GM21515 (cell line): ENCODE measurements at regions not wholly inside any gene's neighbourhood (a gene's known extent, or its start where the extent isn't known, plus 50 kb on each side); places are given as distances from the start of the nearest gene placed in this dataset.
"Not testable (repeated sequence)": the region's sequence is repeated elsewhere in the genome, so short reads cannot be mapped to it uniquely, and the experiment has no call there.

Experiments
- ATAC-seq: cut with Tn5 transposase; IDR thresholded peaks from one replicate; pipeline ENCODE4 v1.9.1; 2021; ENCODE audit not compliant: unreplicated experiment

DNA sequence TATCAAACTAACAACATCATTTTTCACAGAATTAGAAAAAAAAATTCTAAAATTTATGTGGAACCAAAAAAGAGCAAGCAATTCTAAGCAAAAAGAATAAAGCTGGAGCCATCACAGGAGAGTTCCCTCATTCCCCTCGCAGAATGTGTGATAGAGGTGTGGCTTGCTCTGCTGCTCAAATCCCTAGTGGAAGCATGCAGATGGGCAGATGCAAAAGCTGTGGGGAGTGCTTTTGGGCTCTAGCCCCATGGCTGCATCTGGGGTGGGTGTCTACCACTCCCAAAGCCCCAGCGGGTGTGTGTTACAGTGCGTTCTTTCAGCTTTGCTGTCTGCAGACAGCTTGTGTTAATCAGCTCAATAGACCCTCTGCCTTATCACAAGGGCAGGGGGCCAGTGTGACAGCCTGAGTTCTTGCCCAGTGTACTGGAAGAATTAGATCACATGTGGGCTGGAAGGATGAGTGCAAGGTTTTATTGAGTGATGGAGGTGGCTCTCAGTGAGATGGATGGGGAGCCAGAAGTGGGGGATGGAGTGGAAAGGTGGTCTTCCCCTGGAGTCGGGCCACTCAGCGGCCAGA is 575.9 kb upstream of the LRRN3 start:
- not testable (repeated sequence) for ATAC-seq

DNA sequence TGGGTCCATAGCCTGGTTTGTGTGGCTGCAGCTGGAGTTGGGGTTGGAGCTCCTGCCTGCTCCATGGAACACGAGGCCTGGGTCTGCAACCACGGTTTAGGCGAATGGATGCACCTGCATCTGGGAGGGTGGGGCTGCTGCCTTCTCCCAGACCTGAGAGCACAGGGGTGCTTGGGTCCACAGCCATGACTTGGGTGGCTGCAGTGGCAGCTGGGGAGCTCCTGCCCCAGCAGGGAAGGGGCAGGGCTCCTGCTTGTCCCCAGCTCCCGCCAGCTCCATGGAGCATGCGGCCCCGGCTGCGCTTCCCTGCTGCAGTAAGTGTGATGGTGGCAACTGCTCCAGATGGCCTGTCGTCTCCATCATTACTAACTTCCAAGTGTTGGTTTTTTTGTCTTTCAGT is 571.1 kb upstream of the LRRN3 start:
- no peak for ATAC-seq

DNA sequence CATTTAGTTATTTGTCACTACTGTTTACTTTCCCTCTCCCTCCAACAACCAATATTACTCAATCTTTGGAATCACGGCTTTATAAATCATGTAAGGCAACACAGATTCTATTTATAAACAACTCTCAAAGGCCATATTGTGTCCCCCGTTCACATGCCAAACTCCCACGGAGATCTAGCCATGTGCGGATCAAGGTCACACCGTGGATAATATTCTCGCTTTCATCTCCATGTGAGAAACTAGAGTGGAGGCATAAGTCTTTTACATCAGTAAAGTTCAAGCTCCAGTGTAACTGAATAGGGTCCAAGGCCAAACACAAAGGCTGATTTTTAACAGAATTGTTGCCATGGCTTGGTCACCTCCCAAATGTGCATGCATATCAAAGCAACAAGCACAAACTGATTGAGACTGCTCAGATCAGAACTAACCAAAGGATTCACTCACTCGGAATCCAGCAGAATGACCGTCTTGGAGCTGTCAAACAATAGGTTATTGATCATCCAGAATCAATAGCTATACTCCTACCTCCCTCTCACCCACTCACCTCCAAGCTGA is 569.5 kb upstream of the LRRN3 start:
- ATAC-seq = no peak

DNA sequence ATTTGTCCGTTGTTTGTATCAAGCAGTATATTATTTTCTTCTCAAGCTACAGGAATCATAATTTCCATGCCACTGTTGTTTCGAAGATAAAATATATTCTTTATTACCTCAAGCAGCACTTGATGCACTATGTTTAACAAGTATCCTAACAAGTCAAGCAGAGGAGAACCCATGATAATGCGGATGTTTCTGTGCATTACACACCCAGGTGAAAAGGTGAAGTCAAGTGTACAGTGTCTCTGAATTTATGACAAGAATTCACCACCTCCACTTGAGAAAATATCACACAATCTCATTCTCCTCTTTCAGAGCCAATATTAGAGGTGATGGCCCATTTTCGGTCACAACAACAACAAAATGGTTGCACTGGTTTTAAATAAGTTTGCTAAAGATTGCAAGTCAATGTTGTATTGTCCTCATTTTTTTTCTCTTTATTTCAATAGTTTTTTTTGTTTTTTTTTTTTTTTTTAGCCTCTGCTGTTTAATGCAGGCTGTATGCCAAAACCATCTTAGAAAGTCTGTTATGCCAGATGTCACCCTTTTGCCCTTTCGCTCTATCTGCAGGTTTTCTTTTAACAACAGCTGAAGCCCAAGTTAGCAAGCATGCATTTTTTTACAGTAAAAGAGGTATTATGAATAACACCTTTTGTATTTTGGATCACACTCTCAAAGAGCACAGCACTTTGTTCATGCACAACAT is 568.7 kb upstream of the LRRN3 start:
- no peak for ATAC-seq

DNA sequence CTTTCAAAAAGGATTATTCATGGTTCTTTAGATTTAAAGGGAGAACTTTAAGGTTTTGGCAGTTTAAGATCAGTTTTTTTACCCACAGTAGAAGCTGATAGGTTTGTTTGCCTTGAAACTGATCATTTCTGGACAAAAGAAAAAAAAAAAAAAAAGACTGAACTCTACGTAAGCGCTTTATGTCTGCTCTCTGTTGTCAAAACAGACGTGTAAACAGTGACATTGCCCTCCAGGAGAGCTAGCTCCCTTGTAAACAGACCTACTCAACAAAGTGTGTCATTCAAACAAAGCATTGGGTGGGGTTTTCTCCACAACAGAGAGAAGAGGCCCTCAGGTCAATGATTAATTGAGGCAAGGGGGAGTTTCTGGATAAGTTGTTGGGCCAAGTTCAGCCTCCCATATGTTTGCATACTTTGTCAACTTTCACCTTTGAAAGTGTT is 568.1 kb upstream of the LRRN3 start:
- no peak for ATAC-seq

DNA sequence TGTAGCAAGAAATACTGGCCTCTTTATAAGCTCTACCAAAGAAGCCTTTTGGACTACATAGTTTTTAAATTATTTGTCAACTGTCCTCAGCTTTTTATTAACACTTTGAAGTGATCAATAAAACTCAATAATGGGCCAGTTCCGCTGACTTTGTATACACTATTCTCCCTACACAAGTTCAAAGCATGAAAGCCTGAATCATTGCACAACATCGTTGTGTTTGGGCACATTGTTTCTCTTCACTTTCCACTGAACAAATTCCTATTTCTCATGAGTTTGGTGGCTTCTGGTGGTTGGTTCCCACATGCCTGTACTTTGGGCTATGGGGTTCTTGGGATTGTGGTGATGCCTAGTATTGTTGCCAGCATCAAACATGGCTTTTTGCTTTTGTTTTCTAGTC is 561.8 kb upstream of the LRRN3 start:
- ATAC-seq = no peak

DNA sequence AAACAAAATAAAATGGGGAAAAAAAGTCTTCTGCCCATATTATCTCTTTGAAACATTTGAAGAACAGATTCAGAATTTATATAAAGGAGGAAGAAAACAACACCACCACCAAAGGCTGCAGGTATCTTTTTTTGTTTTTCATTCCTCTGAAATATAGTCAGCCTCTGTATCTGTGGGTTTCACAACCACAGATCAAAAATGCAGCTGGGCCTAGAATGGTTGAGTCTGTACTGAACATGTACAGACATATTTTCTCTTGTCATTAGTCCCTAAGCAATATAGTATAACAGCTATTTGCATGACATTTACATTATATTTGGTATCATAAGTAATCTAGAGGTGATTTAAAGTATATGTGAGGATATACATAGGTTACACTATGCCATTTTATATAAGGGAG is 559.7 kb upstream of the LRRN3 start:
- ATAC-seq = no peak

DNA sequence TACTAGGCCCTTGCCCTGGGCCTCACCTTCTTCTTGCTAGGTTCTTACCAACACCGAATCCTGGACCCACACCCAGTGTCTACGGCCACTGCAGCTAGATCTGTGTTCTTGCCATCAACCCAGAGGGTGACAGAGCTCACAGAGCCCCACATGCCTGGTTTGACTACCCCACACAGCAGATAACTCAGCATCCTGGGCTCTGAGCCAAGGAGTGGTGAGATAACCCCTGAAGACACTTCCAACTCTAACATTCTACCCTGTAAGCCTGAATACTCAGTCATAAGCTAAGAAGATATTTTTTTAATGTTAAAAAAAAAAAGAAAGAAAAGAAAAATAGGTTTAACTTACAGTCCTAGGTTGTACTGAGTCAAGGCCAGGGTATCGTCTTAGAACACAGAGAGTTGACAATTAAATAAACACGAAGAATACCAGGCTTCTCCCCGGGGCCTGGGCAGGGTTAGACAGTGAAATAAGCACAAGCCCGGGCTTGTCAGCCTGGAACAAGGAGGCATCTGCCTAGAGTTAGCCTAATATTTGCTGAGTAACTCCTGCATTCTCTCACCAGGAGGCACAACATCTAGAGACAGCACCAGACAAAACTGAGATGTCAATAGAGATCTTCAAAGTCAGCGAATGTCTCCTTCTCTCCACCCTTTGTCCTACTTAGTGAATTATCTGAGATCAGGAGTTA is 556.5 kb upstream of the LRRN3 start:
- no peak for ATAC-seq

DNA sequence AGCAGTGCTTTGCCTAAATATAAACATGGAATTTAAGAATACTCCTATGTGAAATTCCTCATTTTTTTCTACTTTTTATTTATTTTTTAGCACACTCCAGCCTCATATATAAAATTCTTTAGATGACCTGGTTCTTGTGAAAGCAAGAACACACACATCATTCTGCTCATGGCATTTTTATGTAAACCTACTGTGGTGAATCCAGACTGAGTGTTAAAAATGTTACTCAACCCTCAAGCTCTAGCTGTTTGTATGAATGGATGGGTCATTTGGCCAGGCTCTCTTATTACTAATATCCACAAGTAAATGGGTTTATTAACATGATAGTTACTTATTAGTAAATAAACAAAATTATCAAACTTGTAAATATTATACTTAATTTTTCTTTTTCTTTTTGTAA is 551.7 kb upstream of the LRRN3 start:
- ATAC-seq = no peak

DNA sequence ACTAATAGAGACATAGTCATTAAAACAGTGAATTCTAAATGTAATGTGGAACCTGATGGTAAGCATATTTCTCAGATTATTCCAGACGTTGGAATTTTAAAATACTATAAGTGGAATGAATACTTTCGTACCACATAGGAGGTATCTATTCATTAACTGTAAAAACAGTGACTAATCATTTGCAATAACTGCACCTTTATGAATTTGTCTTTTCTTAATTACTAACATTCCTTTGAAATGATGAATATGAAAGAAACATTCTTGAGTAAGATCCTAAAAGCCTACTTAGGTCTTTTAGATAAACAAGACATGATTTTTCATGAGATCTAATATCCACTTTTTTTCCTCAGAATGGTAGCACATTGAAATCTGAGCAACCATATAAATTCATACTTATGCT is 549.0 kb upstream of the LRRN3 start:
- ATAC-seq = no peak

DNA sequence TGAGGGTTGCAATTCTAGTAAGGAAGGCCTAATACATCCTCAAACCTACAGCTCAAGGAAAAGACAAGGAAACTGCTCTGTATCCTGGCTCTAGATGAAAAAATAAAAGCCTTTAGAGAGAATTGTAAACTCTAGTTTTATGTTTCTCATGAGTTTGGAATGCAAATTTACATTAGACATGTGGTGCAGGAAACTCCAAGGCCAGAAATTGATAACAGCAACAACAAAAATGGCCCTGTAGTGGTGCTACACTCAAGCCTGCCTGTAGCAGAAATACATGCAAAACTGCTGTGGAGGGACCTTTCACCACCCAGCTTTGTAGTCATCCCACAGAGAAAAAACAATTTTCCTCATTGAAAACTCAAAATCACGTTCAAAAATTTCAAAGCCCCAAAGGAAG is 546.7 kb upstream of the LRRN3 start:
- ATAC-seq = no peak

DNA sequence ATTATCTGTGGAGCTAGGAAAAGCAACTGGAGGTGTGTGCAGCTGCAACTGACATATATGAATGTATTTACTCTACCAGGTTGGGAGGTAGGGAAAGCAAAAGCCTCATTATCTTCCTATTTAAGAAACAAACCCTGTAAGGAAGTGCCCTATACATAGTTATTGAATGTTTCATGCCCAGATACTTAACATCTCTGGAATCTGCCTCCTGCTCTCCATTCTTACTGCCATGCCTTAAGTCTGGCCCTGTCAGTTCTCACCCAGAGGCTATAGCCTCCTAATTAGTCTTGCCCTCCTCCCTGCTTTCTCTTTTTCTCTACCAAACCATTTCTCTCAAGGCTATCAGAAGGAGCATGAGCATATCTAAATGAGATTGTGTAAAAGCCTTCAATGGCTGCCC is 542.6 kb upstream of the LRRN3 start:
- no peak for ATAC-seq

DNA sequence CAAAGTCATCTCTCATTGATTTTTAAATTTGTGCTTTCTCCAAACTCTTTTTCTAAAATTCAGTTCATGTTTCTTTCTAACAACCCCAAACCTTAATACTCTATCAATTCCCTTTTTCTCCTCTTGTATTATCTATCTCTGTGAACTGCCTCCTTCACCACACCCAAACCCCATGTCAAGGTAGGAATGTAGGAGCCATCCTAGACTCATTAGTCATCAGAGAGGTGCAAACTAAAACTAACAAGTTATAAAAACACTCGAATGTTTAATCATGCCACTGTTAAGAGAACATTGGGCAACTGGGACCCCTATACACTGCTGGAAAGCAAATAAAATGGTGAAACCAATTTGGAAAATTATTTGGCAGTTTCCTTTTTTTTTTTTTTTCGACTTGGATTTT is 533.8 kb upstream of the LRRN3 start:
- ATAC-seq = no peak

DNA sequence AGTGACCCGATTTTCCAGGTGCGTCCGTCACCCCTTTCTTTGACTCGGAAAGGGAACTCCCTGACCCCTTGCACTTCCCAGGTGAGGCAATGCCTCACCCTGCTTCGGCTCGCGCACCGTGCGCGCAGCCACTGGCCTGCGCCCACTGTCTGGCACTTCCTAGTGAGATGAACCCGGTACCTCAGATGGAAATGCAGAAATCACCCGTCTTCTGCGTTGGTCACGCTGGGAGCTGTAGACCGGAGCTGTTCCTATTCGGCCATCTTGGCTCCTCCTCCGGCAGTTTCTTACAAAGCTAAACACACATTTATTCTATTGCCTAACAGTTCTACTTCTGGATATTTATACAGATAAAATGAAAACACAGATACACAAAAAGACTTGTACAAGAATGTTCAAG is 527.6 kb upstream of the LRRN3 start:
- ATAC-seq = not testable (repeated sequence)

DNA sequence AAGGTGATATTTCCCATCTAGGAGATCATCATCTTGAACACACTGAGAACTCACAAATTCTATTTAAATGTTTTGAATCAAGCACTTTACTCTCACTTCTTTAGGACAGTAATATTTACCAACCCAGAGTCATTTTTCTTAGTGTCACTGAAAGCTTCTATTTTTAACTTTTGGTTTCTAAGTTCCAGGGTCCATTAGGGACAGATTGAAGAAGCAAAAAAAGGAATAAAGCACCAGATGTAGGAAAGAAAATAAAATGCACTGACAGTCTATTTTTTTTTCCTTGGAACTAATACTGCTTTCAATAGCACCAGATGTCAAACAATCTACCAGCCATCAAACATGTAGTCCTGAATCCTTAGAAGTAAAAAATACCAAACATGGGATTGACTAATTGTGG is 526.7 kb upstream of the LRRN3 start:
- no peak for ATAC-seq

DNA sequence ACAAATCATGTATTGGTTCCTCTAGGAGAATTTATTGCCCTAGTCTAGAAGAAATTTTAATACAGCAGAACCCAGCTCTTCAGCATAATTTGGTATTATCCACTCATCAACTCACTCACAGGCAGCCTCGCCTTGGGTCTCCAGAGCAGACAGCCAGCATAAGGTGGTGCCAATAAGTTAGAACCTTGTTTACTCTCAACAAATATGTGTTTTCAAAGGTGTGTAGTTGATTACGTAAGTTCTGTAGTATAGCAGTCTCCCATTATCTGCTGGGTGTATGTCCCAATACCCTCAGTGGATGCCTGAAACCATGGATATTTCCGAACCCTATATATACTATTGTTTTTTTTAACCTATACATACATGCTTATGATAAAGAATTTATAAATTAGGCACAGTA is 522.5 kb upstream of the LRRN3 start:
- ATAC-seq = no peak

DNA sequence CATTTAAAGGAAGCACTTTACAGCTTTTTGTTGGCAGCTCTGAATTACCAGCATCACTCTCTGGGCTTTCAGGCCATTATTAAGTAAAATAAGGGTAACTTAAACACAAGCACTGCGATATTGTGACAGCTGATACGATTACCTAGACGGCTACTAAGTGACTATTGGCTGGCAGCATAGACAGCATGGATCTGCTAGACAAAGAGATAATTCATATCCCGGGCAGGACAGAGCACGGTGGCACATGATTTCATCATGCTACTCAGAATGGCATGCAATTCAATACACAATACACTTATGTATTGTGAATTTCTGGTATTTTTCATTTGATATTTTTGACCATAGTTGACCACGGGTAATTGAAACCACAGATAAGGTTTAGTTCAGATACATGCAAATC is 522.0 kb upstream of the LRRN3 start:
- no peak for ATAC-seq

DNA sequence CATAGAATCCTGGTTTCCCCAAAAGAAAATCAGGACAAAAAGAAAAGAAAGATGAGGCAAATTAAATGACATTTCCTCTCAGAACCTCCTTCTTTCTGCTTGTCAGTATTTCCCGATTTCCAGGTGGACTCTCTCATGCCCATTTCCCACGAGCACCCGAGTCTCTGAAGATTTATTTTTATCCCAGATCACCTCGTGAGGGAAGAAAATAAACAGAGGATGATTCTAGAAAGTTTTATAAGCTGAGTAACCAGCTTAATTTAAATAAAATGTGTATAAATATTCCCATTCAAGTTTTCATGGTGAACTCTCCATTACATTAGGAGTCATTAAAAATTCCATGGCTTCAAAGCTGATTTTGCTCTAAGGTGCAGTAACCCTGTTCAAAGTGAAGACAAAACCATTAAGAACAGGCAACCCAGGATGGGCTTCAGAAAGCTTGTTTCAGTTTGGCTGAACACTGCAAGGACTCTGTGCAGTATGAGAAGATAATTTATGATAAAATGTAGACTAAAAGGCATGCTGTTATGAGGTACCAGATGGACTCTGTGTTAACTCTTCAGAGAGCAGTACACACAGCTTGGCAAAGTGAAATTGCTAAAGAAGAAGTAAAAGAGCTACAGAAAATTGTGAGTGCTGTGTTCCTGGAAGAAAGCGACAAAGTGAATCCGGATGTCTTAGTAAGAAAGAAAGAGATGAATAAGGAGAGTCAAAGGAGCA is 521.3 kb upstream of the LRRN3 start:
- ATAC-seq = no peak

DNA sequence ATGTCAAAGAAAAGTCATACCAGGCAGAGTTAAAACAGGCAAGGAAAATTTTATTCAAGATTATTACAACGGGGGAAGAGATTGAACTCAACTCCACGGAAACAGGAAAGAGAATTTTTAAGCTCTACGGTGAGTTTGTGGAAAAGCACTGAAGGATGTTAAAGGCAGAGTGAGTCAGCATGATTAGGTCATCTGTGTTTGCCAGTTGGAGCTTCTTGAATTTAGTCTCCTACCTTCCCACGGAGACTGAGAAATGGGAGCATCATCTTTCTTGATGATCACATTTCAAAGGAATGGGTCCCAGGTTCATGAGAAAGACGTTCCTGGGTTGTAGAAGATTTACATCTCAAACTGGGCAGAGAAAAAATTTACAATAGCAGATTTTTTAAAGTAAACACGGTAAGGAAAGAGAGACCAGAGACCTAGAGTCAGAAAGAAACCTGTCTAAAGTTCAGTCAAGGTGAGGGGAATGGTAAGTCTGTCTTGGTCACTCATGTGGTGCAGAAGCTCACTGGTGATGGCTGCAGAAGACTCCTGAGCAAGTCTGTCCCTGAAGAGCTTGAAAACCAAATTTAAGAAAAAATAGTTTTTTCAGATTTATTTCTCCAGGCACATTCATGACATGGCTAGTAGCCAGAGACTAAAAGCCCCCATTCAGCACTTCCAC is 516.9 kb upstream of the LRRN3 start:
- no peak for ATAC-seq

DNA sequence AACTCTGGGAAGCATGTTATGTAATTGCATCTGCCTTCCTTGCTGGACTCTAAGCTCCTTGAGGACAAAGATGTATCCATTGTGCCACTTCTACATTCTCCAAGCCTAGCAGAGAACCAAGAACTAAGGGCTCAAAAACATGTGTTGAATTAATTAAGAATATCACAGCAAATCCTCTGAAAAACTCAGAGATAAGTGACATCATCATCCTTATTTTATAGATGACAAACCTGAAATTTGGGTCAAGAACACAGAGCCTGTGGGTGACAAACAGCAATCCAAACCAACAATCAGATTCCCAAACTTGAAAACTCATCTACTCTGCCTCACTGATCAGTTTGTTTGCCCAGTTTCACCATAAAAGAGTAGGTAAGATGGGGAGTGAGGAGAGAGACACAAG is 503.6 kb upstream of the LRRN3 start:
- ATAC-seq = no peak

DNA sequence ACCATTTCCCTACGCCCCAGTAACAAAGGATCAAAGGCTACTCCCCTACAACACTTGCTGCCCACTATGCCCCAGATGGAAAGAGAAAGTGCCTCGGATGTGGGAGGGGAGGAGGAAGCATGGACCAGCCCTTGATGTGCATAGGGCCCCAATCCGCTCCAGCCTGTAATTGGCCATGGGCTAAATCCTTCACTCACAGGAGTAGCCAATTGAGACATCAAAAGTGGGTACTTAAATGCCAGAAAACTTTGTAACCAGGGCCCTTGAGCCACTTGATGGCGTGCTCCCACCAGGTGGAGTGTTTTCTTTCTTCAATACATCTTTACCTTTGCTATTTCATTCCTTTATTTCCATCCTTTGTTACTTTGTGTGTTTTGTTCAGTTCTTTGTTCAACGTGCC is 500.5 kb upstream of the LRRN3 start:
- no peak for ATAC-seq
